ENCODE measurements at regions not wholly inside any gene's neighbourhood (a gene's known extent, or its start where the extent isn't known, plus 50 kb on each side); places are given as distances from the start of the nearest gene placed in this dataset.

GRCh38 chr6:93822434-93823265 is 403.3 kb upstream of the EPHA7 start:
- no peak for DNase-seq
- H3K9me3 Mint-ChIP-seq, result no peaks in the 10 kb centered on the region
- no peak for TF ChIP-seq CTCF (IDR thresholded peaks at IDR 0.05)
- no peak overlapping the region for H3K4me3 Mint-ChIP-seq
- no peaks in the 10 kb centered on the region for H3K4me1 Mint-ChIP-seq
- H3K27me3 Mint-ChIP-seq (ENCODE audit: low read depth, poor library complexity), result no peaks in the 10 kb centered on the region
- no peaks in the 10 kb centered on the region for H3K36me3 Mint-ChIP-seq (ENCODE audit: low read depth)
- no peak overlapping the region for H3K27ac Mint-ChIP-seq

- Mint-ChIP-seq H3K27me3 (ENCODE audit: low read depth, poor library complexity) (no peaks in the 10 kb centered on the region), H3K9me3 (no peaks in the 10 kb centered on the region), H3K4me3 (no peak overlapping the region), H3K4me1 (no peaks in the 10 kb centered on the region), H3K27ac (no peak overlapping the region), H3K36me3 (ENCODE audit: low read depth) (no peaks in the 10 kb centered on the region)
- TF ChIP-seq CTCF (IDR thresholded peaks at IDR 0.05), result no peak
- no peak for DNase-seq
These were observed 402.6 kb upstream of the EPHA7 start for GRCh38 chr6:93821953-93822352.

GRCh38 chr6:93820465-93821082 is 401.2 kb upstream of the EPHA7 start:
- Mint-ChIP-seq H3K9me3 (no peaks in the 10 kb centered on the region), H3K36me3 (ENCODE audit: low read depth) (no peaks in the 10 kb centered on the region), H3K4me3 (no peak overlapping the region), H3K4me1 (no peaks in the 10 kb centered on the region), H3K27ac (no peak overlapping the region), H3K27me3 (ENCODE audit: low read depth, poor library complexity) (no peaks in the 10 kb centered on the region)
- no peak for TF ChIP-seq CTCF (IDR thresholded peaks at IDR 0.05)
- DNase-seq, result no peak

- no peak for DNase-seq
- no peak overlapping the region for H3K4me3 Mint-ChIP-seq
- H3K27ac Mint-ChIP-seq, result no peak overlapping the region
- no peaks in the 10 kb centered on the region for H3K9me3 Mint-ChIP-seq
- no peaks in the 10 kb centered on the region for H3K27me3 Mint-ChIP-seq (ENCODE audit: low read depth, poor library complexity)
- H3K4me1 Mint-ChIP-seq, result no peaks in the 10 kb centered on the region
- TF ChIP-seq CTCF (IDR thresholded peaks at IDR 0.05), result no peak
- H3K36me3 Mint-ChIP-seq (ENCODE audit: low read depth), result no peaks in the 10 kb centered on the region
These were observed 399.8 kb upstream of the EPHA7 start for GRCh38 chr6:93819189-93819588.

- H3K4me1 Mint-ChIP-seq, result no peaks in the 10 kb centered on the region
- H3K9me3 Mint-ChIP-seq, result no peaks in the 10 kb centered on the region
- no peaks in the 10 kb centered on the region for H3K27me3 Mint-ChIP-seq (ENCODE audit: low read depth, poor library complexity)
- no peak for TF ChIP-seq CTCF (IDR thresholded peaks at IDR 0.05)
- H3K27ac Mint-ChIP-seq, result no peak overlapping the region
- no peaks in the 10 kb centered on the region for H3K36me3 Mint-ChIP-seq (ENCODE audit: low read depth)
- H3K4me3 Mint-ChIP-seq, result no peak overlapping the region
- no peak for DNase-seq
These were observed 398.6 kb upstream of the EPHA7 start for GRCh38 chr6:93817937-93818336.
